ENCODE measurements at regions not wholly inside any gene's neighbourhood (a gene's known extent, or its start where the extent isn't known, plus 50 kb on each side); places are given as distances from the start of the nearest gene placed in this dataset.

DNA sequence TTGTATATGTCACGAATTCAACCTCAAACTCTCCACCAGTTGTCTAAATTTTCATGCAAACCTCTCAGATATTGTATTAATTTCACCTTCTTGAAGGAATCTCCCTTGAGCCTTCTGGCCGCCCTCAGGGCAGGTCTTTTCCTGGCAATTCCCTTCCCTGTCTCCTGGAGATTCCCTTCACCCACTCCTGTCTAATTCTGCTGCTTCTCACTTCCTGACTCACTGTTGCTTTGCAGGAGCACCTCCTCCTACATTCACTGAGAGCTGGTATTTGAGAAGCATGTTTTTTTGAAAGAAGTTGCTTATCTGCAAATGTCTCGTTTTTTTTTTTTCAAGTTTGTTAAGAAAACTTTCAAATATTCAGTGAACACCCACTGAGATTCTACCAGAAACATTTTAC is 79.9 kb upstream of the OTOS start:
- no peak overlapping the region for H3K4me3 ChIP-seq (ENCODE audit: low read length)
- no peaks in the 10 kb centered on the region for H3K4me1 ChIP-seq (ENCODE audit: low read length)
- H3K36me3 ChIP-seq (replicated peaks; ENCODE audit: insufficient read depth, low read length) = no peaks in the 10 kb centered on the region
- no peak overlapping the region for H3K27ac ChIP-seq (ENCODE audit: low read length)
- no peaks in the 10 kb centered on the region for H4K20me1 ChIP-seq (ENCODE audit: insufficient read depth, low read length)
- no peak for TF ChIP-seq EZH2phosphoT487 (IDR thresholded peaks at IDR 0.05; ENCODE audit: low read length)
- TF ChIP-seq, protein P1, sequence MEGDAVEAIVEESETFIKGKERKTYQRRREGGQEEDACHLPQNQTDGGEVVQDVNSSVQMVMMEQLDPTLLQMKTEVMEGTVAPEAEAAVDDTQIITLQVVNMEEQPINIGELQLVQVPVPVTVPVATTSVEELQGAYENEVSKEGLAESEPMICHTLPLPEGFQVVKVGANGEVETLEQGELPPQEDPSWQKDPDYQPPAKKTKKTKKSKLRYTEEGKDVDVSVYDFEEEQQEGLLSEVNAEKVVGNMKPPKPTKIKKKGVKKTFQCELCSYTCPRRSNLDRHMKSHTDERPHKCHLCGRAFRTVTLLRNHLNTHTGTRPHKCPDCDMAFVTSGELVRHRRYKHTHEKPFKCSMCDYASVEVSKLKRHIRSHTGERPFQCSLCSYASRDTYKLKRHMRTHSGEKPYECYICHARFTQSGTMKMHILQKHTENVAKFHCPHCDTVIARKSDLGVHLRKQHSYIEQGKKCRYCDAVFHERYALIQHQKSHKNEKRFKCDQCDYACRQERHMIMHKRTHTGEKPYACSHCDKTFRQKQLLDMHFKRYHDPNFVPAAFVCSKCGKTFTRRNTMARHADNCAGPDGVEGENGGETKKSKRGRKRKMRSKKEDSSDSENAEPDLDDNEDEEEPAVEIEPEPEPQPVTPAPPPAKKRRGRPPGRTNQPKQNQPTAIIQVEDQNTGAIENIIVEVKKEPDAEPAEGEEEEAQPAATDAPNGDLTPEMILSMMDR (IDR thresholded peaks at IDR 0.05; ENCODE audit: low read length) = no peak
- H3K9me2 ChIP-seq (replicated peaks; ENCODE audit: insufficient read depth, low read length) = no peaks in the 10 kb centered on the region
- DNase-seq = no peak
- H3K9me3 ChIP-seq (replicated peaks; ENCODE audit: insufficient read depth, low read length) = no peaks in the 10 kb centered on the region
- H3K79me2 ChIP-seq (ENCODE audit: low read length) = no peaks in the 10 kb centered on the region
- H3K4me2 ChIP-seq (ENCODE audit: low read depth, low read length) = no peak overlapping the region
- peaks cover 65% of the 10 kb centered on the region for H3K27me3 ChIP-seq (replicated peaks; ENCODE audit: insufficient read depth, low read length)
- no peaks in the 10 kb centered on the region for H3F3A ChIP-seq (ENCODE audit: insufficient read depth, low read length)
- no peak overlapping the region for H2AFZ ChIP-seq (ENCODE audit: low read length)
- H3K9ac ChIP-seq (ENCODE audit: low read length) = no peak overlapping the region

GRCh38 chr2:240223631-240224030 is 83.2 kb upstream of the OTOS start:
- TF ChIP-seq, protein P1 (IDR thresholded peaks at IDR 0.05; ENCODE audit: low read length) = no peak
- TF ChIP-seq EZH2 (optimal IDR thresholded peaks at IDR 0.05; ENCODE audit: low read depth, low read length) (no peak), EZH2phosphoT487 (IDR thresholded peaks at IDR 0.05; ENCODE audit: low read length) (no peak)
- Histone ChIP-seq H2AFZ (ENCODE audit: low read length) (no peak overlapping the region), H3K4me1 (ENCODE audit: low read length) (no peaks in the 10 kb centered on the region), H3K27me3 (replicated peaks; ENCODE audit: insufficient read depth, low read length) (peaks cover 75% of the 10 kb centered on the region), H3K79me2 (ENCODE audit: low read length) (no peaks in the 10 kb centered on the region), H3K27ac (ENCODE audit: low read length) (no peak overlapping the region), H3K9me3 (replicated peaks; ENCODE audit: insufficient read depth, low read length) (no peaks in the 10 kb centered on the region), H3K4me3 (ENCODE audit: low read length) (no peak overlapping the region), H3K4me2 (ENCODE audit: low read depth, low read length) (no peak overlapping the region), H3K9ac (ENCODE audit: low read length) (no peak overlapping the region), H3K9me2 (replicated peaks; ENCODE audit: insufficient read depth, low read length) (no peaks in the 10 kb centered on the region), H4K20me1 (ENCODE audit: insufficient read depth, low read length) (no peaks in the 10 kb centered on the region), H3F3A (ENCODE audit: insufficient read depth, low read length) (no peaks in the 10 kb centered on the region), H3K36me3 (replicated peaks; ENCODE audit: insufficient read depth, low read length) (no peaks in the 10 kb centered on the region)
- no peak for DNase-seq

DNA sequence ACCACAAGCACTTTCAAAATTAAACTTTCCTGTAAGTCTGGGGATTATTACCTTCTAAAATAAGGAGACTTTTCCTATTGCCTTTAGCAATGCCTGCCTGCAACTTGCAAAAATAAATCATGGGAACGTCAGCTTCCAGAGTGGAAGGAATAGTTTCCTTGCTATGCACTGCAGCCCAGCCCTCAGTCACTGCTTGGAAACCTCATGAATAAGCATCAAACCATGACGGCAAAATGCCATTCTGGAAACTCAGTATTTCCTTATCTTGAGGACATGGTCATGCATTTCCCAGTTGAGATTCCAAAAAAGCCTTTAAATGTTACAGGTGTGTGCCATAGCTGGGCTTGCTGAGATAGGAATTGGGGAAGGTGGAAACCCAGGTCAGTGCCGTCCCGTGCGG is 84.2 kb upstream of the OTOS start:
- no peaks in the 10 kb centered on the region for H3K4me1 ChIP-seq (ENCODE audit: low read length)
- H3K9me3 ChIP-seq (replicated peaks; ENCODE audit: insufficient read depth, low read length) = no peaks in the 10 kb centered on the region
- no peaks in the 10 kb centered on the region for H3K36me3 ChIP-seq (replicated peaks; ENCODE audit: insufficient read depth, low read length)
- H3K4me3 ChIP-seq (ENCODE audit: low read length) = no peak overlapping the region
- peaks cover 70% of the 10 kb centered on the region for H3K27me3 ChIP-seq (replicated peaks; ENCODE audit: insufficient read depth, low read length)
- no peaks in the 10 kb centered on the region for H3K79me2 ChIP-seq (ENCODE audit: low read length)
- TF ChIP-seq EZH2phosphoT487 (IDR thresholded peaks at IDR 0.05; ENCODE audit: low read length) (no peak), EZH2 (optimal IDR thresholded peaks at IDR 0.05; ENCODE audit: low read depth, low read length) (no peak)
- TF ChIP-seq, protein P1 (IDR thresholded peaks at IDR 0.05; ENCODE audit: low read length) = no peak
- H3F3A ChIP-seq (ENCODE audit: insufficient read depth, low read length) = no peaks in the 10 kb centered on the region
- H3K4me2 ChIP-seq (ENCODE audit: low read depth, low read length) = no peak overlapping the region
- no peak overlapping the region for H2AFZ ChIP-seq (ENCODE audit: low read length)
- H4K20me1 ChIP-seq (ENCODE audit: insufficient read depth, low read length) = no peaks in the 10 kb centered on the region
- no peaks in the 10 kb centered on the region for H3K9me2 ChIP-seq (replicated peaks; ENCODE audit: insufficient read depth, low read length)
- DNase-seq = no peak
- H3K9ac ChIP-seq (ENCODE audit: low read length) = no peak overlapping the region
- no peak overlapping the region for H3K27ac ChIP-seq (ENCODE audit: low read length)
